AG09319 (cell line): ENCODE measurements at regions not wholly inside any gene's neighbourhood (a gene's known extent, or its start where the extent isn't known, plus 50 kb on each side); places are given as distances from the start of the nearest gene placed in this dataset.

Experiments
- DNase-seq: peaks from one replicate; pipeline ENCODE4 v3.0.0-alpha.2; 2010; ENCODE audit warnings: low read depth; ENCODE audit errors: extremely low read depth
- TF ChIP-seq, protein P1 (sequence below): IDR thresholded peaks from 2 replicates; pipeline ENCODE4 v1.5.1; 2011; ENCODE audit warnings: low read depth, mild to moderate bottlenecking, inconsistent platforms, low read length, moderate library complexity

DNA sequence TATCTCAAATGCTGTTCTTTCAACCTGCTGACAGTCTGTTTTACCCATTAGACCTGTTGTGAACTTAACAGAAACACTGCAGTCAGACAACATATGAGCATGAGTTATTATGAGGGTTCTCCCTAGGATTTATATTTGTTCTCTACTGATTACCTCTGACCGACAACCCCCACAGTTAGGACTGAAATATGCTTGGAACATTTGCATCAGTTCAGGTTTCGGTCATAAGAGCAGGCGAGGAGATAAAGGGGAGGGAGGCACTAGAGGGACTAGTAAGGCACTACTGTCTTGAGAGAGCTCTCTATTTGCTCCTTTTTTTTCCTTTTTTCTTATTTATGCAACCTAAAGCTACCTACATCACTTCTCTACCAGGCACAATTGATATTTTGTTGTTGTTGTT, 133.2 kb upstream of the REG3G start:
- DNase-seq: no peak
- TF ChIP-seq, protein P1, sequence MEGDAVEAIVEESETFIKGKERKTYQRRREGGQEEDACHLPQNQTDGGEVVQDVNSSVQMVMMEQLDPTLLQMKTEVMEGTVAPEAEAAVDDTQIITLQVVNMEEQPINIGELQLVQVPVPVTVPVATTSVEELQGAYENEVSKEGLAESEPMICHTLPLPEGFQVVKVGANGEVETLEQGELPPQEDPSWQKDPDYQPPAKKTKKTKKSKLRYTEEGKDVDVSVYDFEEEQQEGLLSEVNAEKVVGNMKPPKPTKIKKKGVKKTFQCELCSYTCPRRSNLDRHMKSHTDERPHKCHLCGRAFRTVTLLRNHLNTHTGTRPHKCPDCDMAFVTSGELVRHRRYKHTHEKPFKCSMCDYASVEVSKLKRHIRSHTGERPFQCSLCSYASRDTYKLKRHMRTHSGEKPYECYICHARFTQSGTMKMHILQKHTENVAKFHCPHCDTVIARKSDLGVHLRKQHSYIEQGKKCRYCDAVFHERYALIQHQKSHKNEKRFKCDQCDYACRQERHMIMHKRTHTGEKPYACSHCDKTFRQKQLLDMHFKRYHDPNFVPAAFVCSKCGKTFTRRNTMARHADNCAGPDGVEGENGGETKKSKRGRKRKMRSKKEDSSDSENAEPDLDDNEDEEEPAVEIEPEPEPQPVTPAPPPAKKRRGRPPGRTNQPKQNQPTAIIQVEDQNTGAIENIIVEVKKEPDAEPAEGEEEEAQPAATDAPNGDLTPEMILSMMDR: no peak

DNA sequence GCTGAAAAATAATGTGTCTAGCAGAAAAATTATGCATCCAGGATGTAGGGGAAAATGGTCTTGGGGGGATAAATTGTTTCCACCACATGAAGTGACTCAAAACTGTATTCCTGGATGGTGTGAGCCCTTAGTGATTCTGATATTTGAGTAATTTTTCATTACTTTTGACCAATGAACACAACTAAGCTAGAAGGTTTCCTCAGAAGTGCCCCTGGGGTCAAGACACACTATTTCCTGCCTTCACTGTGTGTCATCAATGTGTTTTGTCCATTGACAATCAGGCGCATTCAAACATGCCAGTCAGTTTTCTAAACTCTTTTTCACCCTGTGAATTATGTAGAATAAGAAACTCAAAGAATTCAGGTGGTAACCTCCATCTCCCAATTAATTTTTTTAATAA, 130.5 kb upstream of the REG3G start:
- no peak for DNase-seq
- TF ChIP-seq, protein P1: no peak

DNA sequence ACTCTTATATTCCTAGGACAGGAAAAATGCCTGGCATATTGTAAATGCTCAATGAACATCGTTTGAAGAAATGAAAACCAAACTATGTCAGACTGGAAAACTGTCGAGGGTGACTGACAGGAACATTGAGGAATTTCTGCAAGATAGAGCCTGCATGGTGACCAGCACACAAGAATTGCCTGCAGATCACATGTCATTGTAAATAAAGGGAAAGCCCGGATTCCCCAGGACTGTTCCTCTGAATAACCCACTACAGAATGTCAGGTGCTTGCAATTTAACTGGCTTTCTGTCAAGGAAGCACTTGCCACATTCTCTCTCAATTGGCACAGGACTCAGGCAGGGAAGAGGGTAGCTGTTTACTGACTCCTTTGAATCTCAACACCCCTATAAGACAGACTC, 129.0 kb upstream of the REG3G start:
- TF ChIP-seq, protein P1: no peak
- no peak for DNase-seq

DNA sequence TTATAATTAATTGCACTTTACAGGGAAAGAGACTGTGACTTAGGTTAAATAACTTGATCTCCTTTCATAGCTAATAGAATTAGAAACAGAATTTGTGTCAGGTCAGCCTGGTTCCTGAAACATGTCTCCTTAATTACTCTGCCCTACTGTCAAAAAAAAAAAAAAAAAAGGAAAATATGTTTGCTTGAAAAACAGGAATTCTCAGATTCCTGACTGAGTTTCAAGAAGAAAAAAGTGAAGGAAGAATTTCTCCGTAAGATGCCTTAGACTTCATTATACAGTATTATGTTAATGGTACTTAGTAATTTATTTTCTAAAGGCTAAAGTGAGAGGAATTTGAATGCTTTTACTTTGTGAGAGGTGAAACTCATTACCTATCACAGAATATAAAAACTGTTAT, 118.4 kb upstream of the REG3G start:
- no peak for DNase-seq
- TF ChIP-seq, protein P1: no peak

DNA sequence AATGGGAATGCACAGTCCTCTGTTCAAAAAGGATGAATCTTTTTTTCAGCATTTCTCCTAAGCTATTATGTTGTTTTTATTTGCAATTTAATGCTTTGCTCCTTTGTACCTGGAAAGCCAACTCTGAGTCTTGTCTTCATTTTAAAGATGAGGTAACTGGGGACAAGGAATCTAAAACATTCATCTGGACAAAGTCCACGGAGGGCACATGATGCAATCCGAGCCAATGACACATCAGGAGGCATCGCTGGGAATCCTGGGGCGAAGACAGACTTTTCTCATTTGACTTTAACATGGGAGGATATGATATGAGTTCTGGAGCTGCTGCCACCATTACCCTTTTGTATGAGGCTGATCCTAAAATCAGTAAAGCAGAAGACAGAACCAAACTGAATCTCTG, 116.5 kb upstream of the REG3G start:
- TF ChIP-seq, protein P1: no peak
- DNase-seq: no peak

DNA sequence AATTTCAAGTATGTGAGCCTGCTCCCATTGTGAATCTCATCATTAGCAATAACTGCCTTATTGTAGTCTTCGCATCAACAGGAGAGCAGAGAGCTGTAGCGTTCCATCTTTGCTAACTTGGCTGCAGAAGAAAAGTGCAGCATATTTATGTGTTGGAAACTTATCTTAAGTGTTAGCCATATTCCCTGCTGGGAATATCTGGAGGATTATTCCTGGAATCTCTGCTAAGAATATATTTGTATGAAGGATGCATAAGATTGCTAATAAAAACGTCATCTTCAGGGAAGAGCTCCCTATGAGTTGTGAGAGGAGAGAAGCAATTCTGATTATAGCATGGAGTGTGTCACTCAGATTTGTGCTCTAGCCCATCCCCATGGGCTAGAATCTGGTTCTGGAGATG, 115.1 kb upstream of the REG3G start:
- no peak for DNase-seq

DNA sequence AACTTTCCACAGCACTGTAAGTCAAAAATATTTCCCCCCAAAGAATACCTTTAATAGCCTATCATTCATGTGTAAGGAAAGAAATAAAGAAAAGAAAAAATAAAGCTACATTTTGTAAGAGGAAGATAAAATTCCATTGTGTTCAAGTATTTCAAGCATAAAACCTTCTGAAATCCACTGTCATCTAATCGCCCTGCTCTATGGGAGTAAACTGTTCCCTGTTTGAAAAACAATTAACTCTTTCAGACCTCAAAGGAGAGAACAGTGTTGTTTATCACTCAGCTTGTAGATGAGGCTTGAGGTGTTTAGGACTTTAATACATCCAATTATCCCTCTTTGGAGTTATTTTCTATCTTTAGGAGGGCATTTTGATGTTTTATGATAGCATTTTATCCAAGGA, 112.2 kb upstream of the REG3G start:
- TF ChIP-seq, protein P1: no peak
- DNase-seq: no peak

More for the DNA sequence above, 115.1 kb upstream of the REG3G start:
- TF ChIP-seq, protein P1: no peak
